GM12801 (cell line): ENCODE measurements at regions not wholly inside any gene's neighbourhood (a gene's known extent, or its start where the extent isn't known, plus 50 kb on each side); places are given as distances from the start of the nearest gene placed in this dataset.

Experiments used
- TF ChIP-seq, protein P1 (sequence below): IDR thresholded peaks from one replicate; pipeline ENCODE4 v1.5.1; 2011; ENCODE audit warnings: control low read depth; ENCODE audit not compliant: insufficient read length; ENCODE audit errors: extremely low read depth

DNA sequence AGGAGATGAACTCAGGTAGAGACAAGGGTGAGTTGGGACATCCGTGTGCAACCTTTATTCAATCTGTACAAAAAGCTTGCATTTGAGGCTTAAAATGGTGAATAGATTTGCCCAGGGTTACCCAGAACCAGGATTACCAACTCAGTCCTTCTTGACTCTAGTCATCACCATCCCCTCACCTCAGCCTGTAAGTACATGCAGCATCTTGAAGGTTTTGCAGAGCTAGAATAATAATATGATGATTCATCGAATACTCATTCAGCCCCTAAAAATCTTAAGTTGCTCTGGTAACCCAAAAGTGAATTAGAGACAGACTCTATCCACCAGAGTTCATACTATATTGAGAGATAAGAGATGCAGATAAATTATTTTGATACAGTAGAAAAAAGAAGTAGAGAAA lies 90.3 kb downstream of the NKX2-1 start:
- TF ChIP-seq, protein P1, sequence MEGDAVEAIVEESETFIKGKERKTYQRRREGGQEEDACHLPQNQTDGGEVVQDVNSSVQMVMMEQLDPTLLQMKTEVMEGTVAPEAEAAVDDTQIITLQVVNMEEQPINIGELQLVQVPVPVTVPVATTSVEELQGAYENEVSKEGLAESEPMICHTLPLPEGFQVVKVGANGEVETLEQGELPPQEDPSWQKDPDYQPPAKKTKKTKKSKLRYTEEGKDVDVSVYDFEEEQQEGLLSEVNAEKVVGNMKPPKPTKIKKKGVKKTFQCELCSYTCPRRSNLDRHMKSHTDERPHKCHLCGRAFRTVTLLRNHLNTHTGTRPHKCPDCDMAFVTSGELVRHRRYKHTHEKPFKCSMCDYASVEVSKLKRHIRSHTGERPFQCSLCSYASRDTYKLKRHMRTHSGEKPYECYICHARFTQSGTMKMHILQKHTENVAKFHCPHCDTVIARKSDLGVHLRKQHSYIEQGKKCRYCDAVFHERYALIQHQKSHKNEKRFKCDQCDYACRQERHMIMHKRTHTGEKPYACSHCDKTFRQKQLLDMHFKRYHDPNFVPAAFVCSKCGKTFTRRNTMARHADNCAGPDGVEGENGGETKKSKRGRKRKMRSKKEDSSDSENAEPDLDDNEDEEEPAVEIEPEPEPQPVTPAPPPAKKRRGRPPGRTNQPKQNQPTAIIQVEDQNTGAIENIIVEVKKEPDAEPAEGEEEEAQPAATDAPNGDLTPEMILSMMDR = no peak

DNA sequence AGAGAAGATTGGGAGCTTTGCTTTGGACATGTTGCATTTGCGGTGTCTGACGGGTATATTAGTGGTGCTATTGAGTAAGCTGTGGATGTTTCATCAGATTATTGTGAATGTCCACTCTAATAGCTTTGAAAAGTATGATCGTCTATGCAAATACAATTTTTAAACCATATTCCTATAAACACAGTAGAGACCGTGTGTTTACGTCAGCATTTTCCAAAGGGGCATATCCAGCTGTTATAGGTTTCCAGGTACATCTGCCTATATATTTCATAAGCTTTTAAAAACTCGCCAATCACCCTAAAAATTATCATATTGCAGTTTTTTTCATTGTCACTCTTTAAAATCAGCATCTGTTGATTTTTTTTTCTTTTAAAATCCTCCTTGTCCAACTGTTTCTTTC lies 91.7 kb downstream of the NKX2-1 start:
- TF ChIP-seq, protein P1 = no peak

DNA sequence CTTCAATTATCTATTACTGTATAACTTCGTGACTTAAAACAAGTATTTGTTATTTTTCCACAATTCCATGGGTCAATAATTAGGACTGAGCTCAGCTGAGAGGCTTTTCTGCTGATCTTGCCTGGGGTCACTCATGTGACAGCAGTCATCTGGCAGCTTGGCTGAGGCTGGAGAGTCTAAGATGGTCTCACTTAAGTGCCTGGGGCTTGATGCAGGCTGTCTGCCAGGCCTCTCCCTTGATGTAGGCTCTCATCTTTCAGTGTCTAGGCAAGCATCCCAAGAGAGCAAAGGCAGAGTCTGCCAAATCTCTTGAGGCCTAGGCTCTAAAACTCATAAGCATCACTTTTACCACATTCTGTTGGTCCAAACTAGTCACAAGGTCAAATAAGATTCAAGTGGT lies 93.2 kb downstream of the NKX2-1 start:
- TF ChIP-seq, protein P1 = no peak

DNA sequence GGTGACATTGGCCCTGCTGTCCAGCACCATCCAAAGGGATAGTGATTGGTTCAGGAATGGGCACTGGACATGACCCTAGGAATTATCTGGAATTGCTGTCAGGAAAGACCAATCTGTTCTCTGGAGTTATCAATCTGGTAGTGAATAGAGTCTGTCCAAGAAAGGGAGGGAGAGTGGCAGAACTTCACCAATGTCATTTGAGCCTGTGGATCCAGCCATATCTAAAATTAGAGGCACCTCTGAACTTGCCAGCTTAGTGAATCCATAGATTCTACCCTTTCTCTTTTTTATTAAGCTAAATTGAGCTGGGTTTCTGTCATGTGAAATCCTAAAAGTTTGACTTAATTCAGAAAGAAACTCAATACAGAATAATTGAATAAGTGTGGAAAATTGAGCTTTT lies 93.9 kb downstream of the NKX2-1 start:
- TF ChIP-seq, protein P1 = no peak

DNA sequence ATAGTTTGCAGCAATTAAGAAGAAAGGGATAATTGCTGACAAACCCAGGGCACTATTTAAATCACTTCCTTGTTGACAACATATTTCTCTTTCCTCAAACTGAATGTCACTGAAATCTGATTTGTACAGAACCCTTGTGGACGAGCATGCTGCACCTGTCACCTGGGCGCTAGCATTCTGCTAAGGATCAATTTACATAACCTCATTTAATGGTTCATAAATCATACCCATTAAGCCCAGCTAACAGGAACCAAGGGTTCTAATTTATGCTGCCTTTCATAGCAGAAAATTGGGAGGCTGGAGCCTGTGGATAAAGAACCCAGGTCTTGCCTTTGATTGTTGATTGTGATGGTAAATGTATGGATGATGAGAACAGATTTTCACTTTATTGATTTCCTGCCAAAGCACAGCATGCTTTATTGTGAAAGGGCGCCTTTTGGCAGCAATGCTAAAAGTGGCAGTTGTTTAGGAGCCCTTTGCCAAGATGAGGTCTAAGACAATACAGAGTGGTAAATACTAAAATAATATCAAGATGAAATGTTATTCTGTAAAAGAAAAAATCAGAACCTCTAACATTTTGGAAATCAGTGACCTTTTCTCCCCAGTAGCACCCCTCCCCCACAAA lies 95.4 kb downstream of the NKX2-1 start:
- TF ChIP-seq, protein P1 = no peak

DNA sequence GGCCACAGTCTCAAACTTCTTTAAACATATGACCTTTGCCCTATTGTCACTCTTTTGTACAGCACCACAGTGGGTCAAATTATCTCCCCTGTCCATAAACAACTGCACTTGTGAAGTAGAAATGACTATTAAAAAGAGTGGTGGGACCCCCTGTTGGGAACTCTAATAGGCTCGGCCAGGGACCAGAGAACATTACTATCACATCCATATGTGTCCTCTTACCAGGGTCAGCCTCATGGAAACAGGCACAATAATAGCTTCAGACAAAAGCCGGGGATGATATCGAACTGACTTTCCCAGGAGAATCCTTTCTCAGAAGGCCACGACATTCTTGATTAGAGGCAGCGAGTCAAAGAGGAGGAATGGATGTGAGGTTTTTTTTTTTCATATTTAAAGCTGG lies 96.6 kb downstream of the NKX2-1 start:
- TF ChIP-seq, protein P1 = no peak

DNA sequence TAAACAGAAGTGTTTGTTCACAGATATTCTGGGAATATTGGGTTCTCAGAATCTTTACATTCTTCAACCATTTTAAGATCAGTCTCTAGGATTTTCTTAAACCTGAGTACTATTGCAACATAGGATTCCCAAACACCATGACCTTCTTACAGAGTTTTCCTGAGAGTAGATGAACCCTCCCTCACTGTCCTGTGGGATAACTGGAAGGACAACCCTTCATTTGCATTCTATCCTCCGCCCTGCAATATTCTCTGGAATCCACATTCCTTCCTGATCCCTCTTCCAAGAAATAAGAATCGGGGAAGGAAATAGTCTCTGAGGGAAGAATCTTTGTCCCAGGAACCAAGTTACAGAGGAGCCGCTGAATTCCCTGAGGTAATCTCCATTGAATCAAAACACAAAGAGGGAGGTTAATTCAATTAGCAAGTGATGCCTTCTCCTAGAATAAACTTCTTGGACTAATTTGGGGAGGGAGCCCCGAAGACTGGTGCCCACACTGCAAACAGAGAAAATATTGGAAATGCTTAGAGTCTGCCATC lies 99.8 kb upstream of the MBIP start:
- TF ChIP-seq, protein P1 = no peak
